ENCODE measurements at regions not wholly inside any gene's neighbourhood (a gene's known extent, or its start where the extent isn't known, plus 50 kb on each side); places are given as distances from the start of the nearest gene placed in this dataset.

- no peak overlapping the region for H3K4me3 Mint-ChIP-seq
- ATAC-seq = no peak
Measured at GRCh38 chr1:170803711-170804110, 131.6 kb upstream of the MROH9 start.

More at GRCh38 chr1:170803711-170804110, 131.6 kb upstream of the MROH9 start:
- Histone ChIP-seq H3K4me3 (no peak overlapping the region), H3K27me3 (ENCODE audit: insufficient read depth) (no peaks in the 10 kb centered on the region), H3K4me2 (no peak overlapping the region), H3K4me1 (ENCODE audit: insufficient read depth) (peaks cover 15% of the 10 kb centered on the region), H3K79me2 (replicated peaks; ENCODE audit: insufficient read depth) (no peaks in the 10 kb centered on the region), H2AFZ (no peak overlapping the region), H3K9me2 (ENCODE audit: insufficient read depth) (no peaks in the 10 kb centered on the region; the same call in 1 of the 2 replicates), H3F3A (replicated peaks; ENCODE audit: low read depth) (no peaks in the 10 kb centered on the region), H3K27ac (ENCODE audit: low read depth) (no peak overlapping the region), H4K20me1 (replicated peaks; ENCODE audit: insufficient read depth) (no peaks in the 10 kb centered on the region), H3K36me3 (ENCODE audit: insufficient read depth) (no peaks in the 10 kb centered on the region)
- Mint-ChIP-seq H3K4me1 (peaks cover 19% of the 10 kb centered on the region), H3K36me3 (ENCODE audit: low read depth) (no peaks in the 10 kb centered on the region), H3K9me3 (no peaks in the 10 kb centered on the region), H3K27ac (no peak overlapping the region), H3K27me3 (ENCODE audit: insufficient read depth, low read depth, poor library complexity) (peaks cover 2% of the 10 kb centered on the region)
- TF ChIP-seq NANOG (IDR thresholded peaks at IDR 0.05; ENCODE audit: borderline replicate concordance) (no peak), EZH2phosphoT487 (IDR thresholded peaks at IDR 0.05; ENCODE audit: unreplicated experiment) (no peak), EZH2 (IDR thresholded peaks at IDR 0.05; ENCODE audit: low read depth, unreplicated experiment) (no peak), ZNF462 (CRISPR knock-in tag; IDR thresholded peaks at IDR 0.05) (no peak), JUNB (IDR thresholded peaks at IDR 0.05; ENCODE audit: unreplicated experiment) (no peak), CTCF (conservative IDR thresholded peaks at IDR 0.05; ENCODE audit: low read depth in 2 of 2) (no peak), ZNF114 (CRISPR knock-in tag; IDR thresholded peaks at IDR 0.05) (no peak), STAT1 (IDR thresholded peaks at IDR 0.05; ENCODE audit: unreplicated experiment) (no peak), ETS1 (IDR thresholded peaks at IDR 0.05) (no peak), ZNF331 (CRISPR knock-in tag; IDR thresholded peaks at IDR 0.05; ENCODE audit: low read depth) (no peak), CREB1 (CRISPR knock-in tag; IDR thresholded peaks at IDR 0.05; ENCODE audit: low read depth) (no peak), POLR2AphosphoS5 (IDR thresholded peaks at IDR 0.05; ENCODE audit: low read depth) (no peak), REST (IDR thresholded peaks at IDR 0.05; ENCODE audit: unreplicated experiment) (no peak)
- no peak for DNase-seq (ENCODE audit: low spot score)

All from GM23338 (cell line).